IMR-90 (cell line): ENCODE measurements at regions not wholly inside any gene's neighbourhood (a gene's known extent, or its start where the extent isn't known, plus 50 kb on each side); places are given as distances from the start of the nearest gene placed in this dataset.

Experiments
- ATAC-seq: fragments of 200-7000 bp; cut with Tn5 transposase; 2 replicates; pipeline ENCODE4 v1.9.1; 2020; ENCODE audit warnings: low read depth, mild to moderate bottlenecking, moderate library complexity
- BruUV-seq: library from RNA; stranded (reverse); fragments of 400-500 nt; replicated peaks from 2 replicates; lab custom pipeline; 2021; lab: Mats Ljungman, UMichigan
- CTCF ChIA-PET: fragments of 300-600 bp; formaldehyde crosslinking; extraction: SDS; loops from one replicate; lab custom pipeline; 2021; ENCODE audit warnings: antibody characterized with exemption; lab: Yijun Ruan, JAX
- POLR2A ChIA-PET: fragments of 300-600 bp; sonication (Branson Sonifier 250); formaldehyde crosslinking; loops from one replicate; lab custom pipeline; 2022; ENCODE audit warnings: antibody characterized with exemption; ENCODE audit not compliant: unreplicated experiment; lab: Charles Lee
- DNase-seq: peaks from one replicate; pipeline ENCODE4 v3.0.0; 2013
- H2AFZ ChIP-seq: replicated peaks from 2 replicates; pipeline ENCODE3; 2013; ENCODE audit warnings: low read length, mild to moderate bottlenecking; ENCODE audit not compliant: poor library complexity
- H2AK5ac ChIP-seq: 2 replicates; pipeline ENCODE4 v1.6.1; 2013; ENCODE audit warnings: low read depth, low read length, inconsistent platforms
- H2AK9ac ChIP-seq: replicated peaks from 2 replicates; pipeline ENCODE3; 2013; ENCODE audit warnings: mild to moderate bottlenecking, low read depth, low read length, moderate library complexity; ENCODE audit not compliant: poor library complexity
- H2BK120ac ChIP-seq: 2 replicates; pipeline ENCODE4 v1.6.1; 2013; ENCODE audit warnings: low read depth, low read length, inconsistent platforms
- H2BK15ac ChIP-seq: 3 replicates; pipeline ENCODE4 v1.6.1; 2013; ENCODE audit warnings: low read depth, low read length, inconsistent platforms
- H2BK20ac ChIP-seq: 2 replicates; pipeline ENCODE4 v1.6.1; 2013; ENCODE audit warnings: low read depth, mild to moderate bottlenecking, inconsistent platforms, low read length, moderate library complexity
- H2BK5ac ChIP-seq: 2 replicates; pipeline ENCODE4 v1.6.1; 2013; ENCODE audit warnings: mild to moderate bottlenecking, low read depth, low read length, inconsistent platforms; ENCODE audit not compliant: poor library complexity, severe bottlenecking
- H3K14ac ChIP-seq: replicated peaks from 2 replicates; pipeline ENCODE4 v1.6.1; 2013; ENCODE audit warnings: low read depth, low read length, inconsistent platforms
- H3K18ac ChIP-seq: 2 replicates; pipeline ENCODE4 v1.6.1; 2013; ENCODE audit warnings: low read depth, low read length, control low read depth
- H3K23ac ChIP-seq: 2 replicates; pipeline ENCODE4 v1.6.1; 2013; ENCODE audit warnings: low read depth, low read length, inconsistent platforms
- H3K27ac ChIP-seq: 2 replicates; pipeline ENCODE4 v1.5.1; 2013; ENCODE audit warnings: mild to moderate bottlenecking, control low read depth, low read length; ENCODE audit not compliant: insufficient read depth
- H3K27me3 ChIP-seq: 2 replicates; pipeline ENCODE4 v1.6.1; 2013; ENCODE audit warnings: low read length; ENCODE audit not compliant: control insufficient read depth, insufficient read depth
- H3K36me3 ChIP-seq: 2 replicates; pipeline ENCODE4 v1.6.1; 2013; ENCODE audit warnings: low read length, mixed read lengths; ENCODE audit not compliant: control insufficient read depth, insufficient read depth
- H3K4ac ChIP-seq: 2 replicates; pipeline ENCODE4 v1.6.1; 2013; ENCODE audit warnings: low read depth, low read length, inconsistent platforms
- H3K4me1 ChIP-seq: 2 replicates; pipeline ENCODE4 v1.6.1; 2013; ENCODE audit warnings: low read length, mixed read lengths; ENCODE audit not compliant: control insufficient read depth, insufficient read depth
- H3K4me2 ChIP-seq: 2 replicates; pipeline ENCODE4 v1.6.1; 2013; ENCODE audit warnings: low read depth, mild to moderate bottlenecking, control low read depth, low read length, moderate library complexity
- H3K4me3 ChIP-seq: 2 replicates; pipeline ENCODE4 v1.5.1; 2013; ENCODE audit warnings: low read depth, mild to moderate bottlenecking, control low read depth, low read length, moderate library complexity; ENCODE audit not compliant: insufficient read depth
- H3K56ac ChIP-seq: 2 replicates; pipeline ENCODE4 v1.6.1; 2013; ENCODE audit warnings: low read length, inconsistent platforms; ENCODE audit not compliant: insufficient read depth; ENCODE audit errors: extremely low read depth
- H3K79me1 ChIP-seq, 2 experiments: 2 replicates each; pipeline ENCODE4 v1.6.1; 2013; ENCODE audit warnings: low read length in 2 of 2, inconsistent platforms in 1 of 2, low read depth in 1 of 2
- H3K9ac ChIP-seq: 2 replicates; pipeline ENCODE4 v1.6.1; 2013; ENCODE audit warnings: low read depth, low read length, control low read depth
- H3K9me1 ChIP-seq: 2 replicates; pipeline ENCODE4 v1.6.1; 2013; ENCODE audit warnings: low read length, inconsistent platforms; ENCODE audit not compliant: insufficient read depth
- H3K9me3 ChIP-seq: 2 replicates; pipeline ENCODE4 v1.6.1; 2013; ENCODE audit warnings: low read length; ENCODE audit not compliant: control insufficient read depth, insufficient read depth
- H4K20me1 ChIP-seq: 2 replicates; pipeline ENCODE4 v1.6.1; 2013; ENCODE audit warnings: low read length, inconsistent platforms; ENCODE audit not compliant: insufficient read depth
- H4K5ac ChIP-seq: 2 replicates; pipeline ENCODE4 v1.6.1; 2013; ENCODE audit warnings: mild to moderate bottlenecking, low read depth, low read length, control low read depth
- H4K8ac ChIP-seq, 2 experiments: 2 replicates each; pipeline ENCODE4 v1.6.1; 2013; ENCODE audit warnings: low read depth in 2 of 2, low read length in 2 of 2, control low read depth in 1 of 2, inconsistent platforms in 1 of 2
- H4K91ac ChIP-seq: 2 replicates; pipeline ENCODE4 v1.6.1; 2013; ENCODE audit warnings: low read depth, low read length, inconsistent platforms; ENCODE audit not compliant: insufficient read depth
- BHLHE40 ChIP-seq: fragments of 150-350 bp; IDR thresholded peaks from 2 replicates; pipeline ENCODE4 v1.6.1; 2016; ENCODE audit warnings: mild to moderate bottlenecking, low read depth, low read length
- CHD1 ChIP-seq: IDR thresholded peaks from 2 replicates; pipeline ENCODE4 v1.6.1; 2012; ENCODE audit warnings: low read depth, low read length, improper control_type of control experiment
- FOS ChIP-seq: fragments of 150-350 bp; IDR thresholded peaks from 2 replicates; pipeline ENCODE4 v1.6.1; 2016; ENCODE audit warnings: low read depth, low read length
- MAFK ChIP-seq: IDR thresholded peaks from 2 replicates; pipeline ENCODE4 v1.6.1; 2012; ENCODE audit warnings: low read depth, low read length, improper control_type of control experiment
- MAZ ChIP-seq: IDR thresholded peaks from 2 replicates; pipeline ENCODE4 v1.6.1; 2012; ENCODE audit warnings: low read depth, mild to moderate bottlenecking, low read length, improper control_type of control experiment, moderate library complexity, borderline replicate concordance
- MXI1 ChIP-seq: IDR thresholded peaks from 2 replicates; pipeline ENCODE4 v1.6.1; 2012; ENCODE audit warnings: low read depth, mild to moderate bottlenecking, low read length, moderate library complexity, borderline replicate concordance
- POLR2A ChIP-seq: IDR thresholded peaks from 2 replicates; pipeline ENCODE4 v1.6.1; 2012; ENCODE audit warnings: mild to moderate bottlenecking, low read depth, low read length
- RAD21 ChIP-seq: IDR thresholded peaks from 2 replicates; pipeline ENCODE4 v1.6.1; 2012; ENCODE audit warnings: low read length, improper control_type of control experiment
- RCOR1 ChIP-seq: IDR thresholded peaks from 2 replicates; pipeline ENCODE4 v1.6.1; 2012; ENCODE audit warnings: mild to moderate bottlenecking, low read length, improper control_type of control experiment; ENCODE audit not compliant: insufficient replicate concordance
- RFX5 ChIP-seq: IDR thresholded peaks from 2 replicates; pipeline ENCODE4 v1.8.0; 2012; ENCODE audit warnings: low read depth, mild to moderate bottlenecking, low read length, moderate library complexity
- SMC3 ChIP-seq: fragments of 150-350 bp; IDR thresholded peaks from 2 replicates; pipeline ENCODE4 v1.6.1; 2016; ENCODE audit warnings: low read depth, mild to moderate bottlenecking, antibody characterized with exemption, low read length, moderate library complexity
- dilution Hi-C: fragments of 300-500 bp; cut with HindIII; formaldehyde crosslinking; loops from one replicate; pipeline ENCODE4 v1.14.3; 2018; ENCODE audit warnings: low sequenced_read_pairs; ENCODE audit not compliant: unreplicated experiment
- in situ Hi-C: fragments of 300-500 bp; cut with MboI; formaldehyde crosslinking; loops from 3 replicates; pipeline ENCODE4 v1.14.3; 2019; ENCODE audit warnings: low sequenced_read_pairs, inconsistent platforms, mixed read lengths
- intact Hi-C: fragments of 100-400 bp; cut with micrococcal nuclease; formaldehyde crosslinking; loops from 2 replicates; pipeline ENCODE4 v1.10.0; 2022
- TF ChIP-seq, protein P1 (sequence below): conservative IDR thresholded peaks from 2 replicates; pipeline ENCODE4 v1.5.1; 2012; ENCODE audit warnings: mild to moderate bottlenecking, low read depth, low read length, improper control_type of control experiment

DNA sequence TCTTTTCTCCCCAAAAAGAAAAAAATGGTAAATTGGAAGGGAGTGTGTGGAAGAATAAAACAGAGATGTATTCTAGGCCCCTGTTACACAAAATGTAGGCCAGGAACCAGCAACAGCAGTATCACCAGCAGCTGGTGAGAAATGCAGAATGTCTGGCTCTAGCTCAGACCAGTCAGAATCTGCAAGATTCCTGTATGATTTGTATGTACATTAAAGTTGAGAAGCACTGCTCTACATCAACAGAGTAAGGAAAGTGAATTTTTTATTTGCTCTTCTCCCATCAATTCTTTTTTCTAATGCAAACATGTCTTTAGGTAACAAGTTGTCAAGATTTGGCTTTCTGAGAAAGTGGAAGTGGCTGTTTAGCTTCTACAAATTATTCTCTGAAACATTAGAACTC is 235.4 kb upstream of the FANCL start:
- no peak overlapping the region for H3K27ac ChIP-seq
- no peak overlapping the region for H3K14ac ChIP-seq
- H3K18ac ChIP-seq = no peak overlapping the region
- CTCF ChIA-PET = no interaction called here
- dilution Hi-C loops (no loop called here), in situ Hi-C loops (no loop called here), intact Hi-C loops (no loop called here)
- H2BK15ac ChIP-seq = no peak overlapping the region
- no peaks in the 10 kb centered on the region for H4K20me1 ChIP-seq
- no peak overlapping the region for H3K4ac ChIP-seq
- H3K4me3 ChIP-seq = no peak overlapping the region
- H3K9me3 ChIP-seq = no peaks in the 10 kb centered on the region
- H4K5ac ChIP-seq = no peak overlapping the region
- no peaks in the 10 kb centered on the region for H3K9me1 ChIP-seq
- H2BK5ac ChIP-seq = no peak overlapping the region
- no TSS peak for BruUV-seq
- H3K4me2 ChIP-seq = no peak overlapping the region
- no peaks in the 10 kb centered on the region for H3K4me1 ChIP-seq
- H3K36me3 ChIP-seq = no peaks in the 10 kb centered on the region
- no peak overlapping the region for H3K9ac ChIP-seq
- no peaks in the 10 kb centered on the region for H3K27me3 ChIP-seq
- no peak overlapping the region for H2AK9ac ChIP-seq
- no peak overlapping the region for H3K56ac ChIP-seq
- no peak for ATAC-seq
- H2AK5ac ChIP-seq = no peak overlapping the region
- no peak overlapping the region for H4K91ac ChIP-seq
- H3K79me1 ChIP-seq = no peaks in the 10 kb centered on the region
- POLR2A ChIA-PET = no interaction called here
- no peak overlapping the region for H2BK120ac ChIP-seq
- no peak overlapping the region for H4K8ac ChIP-seq
- DNase-seq = no peak
- H2BK20ac ChIP-seq = no peak overlapping the region
- H3K23ac ChIP-seq = no peak overlapping the region
- H2AFZ ChIP-seq = no peak overlapping the region
- TF ChIP-seq FOS (no peak), POLR2A (no peak), BHLHE40 (no peak), SMC3 (no peak), CHD1 (no peak), RFX5 (no peak), MAZ (no peak), RAD21 (no peak), MAFK (no peak), MXI1 (no peak), RCOR1 (no peak)
- TF ChIP-seq, protein P1, sequence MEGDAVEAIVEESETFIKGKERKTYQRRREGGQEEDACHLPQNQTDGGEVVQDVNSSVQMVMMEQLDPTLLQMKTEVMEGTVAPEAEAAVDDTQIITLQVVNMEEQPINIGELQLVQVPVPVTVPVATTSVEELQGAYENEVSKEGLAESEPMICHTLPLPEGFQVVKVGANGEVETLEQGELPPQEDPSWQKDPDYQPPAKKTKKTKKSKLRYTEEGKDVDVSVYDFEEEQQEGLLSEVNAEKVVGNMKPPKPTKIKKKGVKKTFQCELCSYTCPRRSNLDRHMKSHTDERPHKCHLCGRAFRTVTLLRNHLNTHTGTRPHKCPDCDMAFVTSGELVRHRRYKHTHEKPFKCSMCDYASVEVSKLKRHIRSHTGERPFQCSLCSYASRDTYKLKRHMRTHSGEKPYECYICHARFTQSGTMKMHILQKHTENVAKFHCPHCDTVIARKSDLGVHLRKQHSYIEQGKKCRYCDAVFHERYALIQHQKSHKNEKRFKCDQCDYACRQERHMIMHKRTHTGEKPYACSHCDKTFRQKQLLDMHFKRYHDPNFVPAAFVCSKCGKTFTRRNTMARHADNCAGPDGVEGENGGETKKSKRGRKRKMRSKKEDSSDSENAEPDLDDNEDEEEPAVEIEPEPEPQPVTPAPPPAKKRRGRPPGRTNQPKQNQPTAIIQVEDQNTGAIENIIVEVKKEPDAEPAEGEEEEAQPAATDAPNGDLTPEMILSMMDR = no peak
